ENCODE measurements at regions not wholly inside any gene's neighbourhood (a gene's known extent, or its start where the extent isn't known, plus 50 kb on each side); places are given as distances from the start of the nearest gene placed in this dataset.

DNA sequence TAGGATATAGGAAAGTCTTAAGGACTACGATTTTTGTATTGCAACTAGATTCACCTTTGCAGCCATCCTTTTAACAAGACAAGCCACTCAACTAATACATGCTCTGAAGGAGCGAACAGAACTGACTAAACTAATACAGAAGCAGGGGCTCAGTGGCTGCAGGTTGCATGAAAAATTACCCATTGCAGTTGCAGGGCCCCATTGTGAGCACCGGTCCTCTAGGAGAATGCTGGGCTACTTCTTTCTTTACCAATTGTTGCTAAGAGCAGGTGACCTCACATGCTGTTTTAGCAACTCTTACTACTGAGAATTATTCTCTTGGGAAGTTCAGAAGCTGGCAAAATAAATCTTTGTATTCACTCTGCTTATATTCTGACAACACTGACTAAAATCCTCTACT is 64.0 kb upstream of the ANKRD1 start:
- TF ChIP-seq, protein P1, sequence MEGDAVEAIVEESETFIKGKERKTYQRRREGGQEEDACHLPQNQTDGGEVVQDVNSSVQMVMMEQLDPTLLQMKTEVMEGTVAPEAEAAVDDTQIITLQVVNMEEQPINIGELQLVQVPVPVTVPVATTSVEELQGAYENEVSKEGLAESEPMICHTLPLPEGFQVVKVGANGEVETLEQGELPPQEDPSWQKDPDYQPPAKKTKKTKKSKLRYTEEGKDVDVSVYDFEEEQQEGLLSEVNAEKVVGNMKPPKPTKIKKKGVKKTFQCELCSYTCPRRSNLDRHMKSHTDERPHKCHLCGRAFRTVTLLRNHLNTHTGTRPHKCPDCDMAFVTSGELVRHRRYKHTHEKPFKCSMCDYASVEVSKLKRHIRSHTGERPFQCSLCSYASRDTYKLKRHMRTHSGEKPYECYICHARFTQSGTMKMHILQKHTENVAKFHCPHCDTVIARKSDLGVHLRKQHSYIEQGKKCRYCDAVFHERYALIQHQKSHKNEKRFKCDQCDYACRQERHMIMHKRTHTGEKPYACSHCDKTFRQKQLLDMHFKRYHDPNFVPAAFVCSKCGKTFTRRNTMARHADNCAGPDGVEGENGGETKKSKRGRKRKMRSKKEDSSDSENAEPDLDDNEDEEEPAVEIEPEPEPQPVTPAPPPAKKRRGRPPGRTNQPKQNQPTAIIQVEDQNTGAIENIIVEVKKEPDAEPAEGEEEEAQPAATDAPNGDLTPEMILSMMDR (IDR thresholded peaks at IDR 0.05; ENCODE audit: borderline replicate concordance, control extremely low read depth, extremely low read depth, insufficient read depth, missing control alignments) = no peak
- in situ Hi-C loops (cut with MboI; ENCODE audit: low sequenced_read_pairs, unreplicated experiment) = no loop called here
- DNase-seq (ENCODE audit: low spot score) = no peak

DNA sequence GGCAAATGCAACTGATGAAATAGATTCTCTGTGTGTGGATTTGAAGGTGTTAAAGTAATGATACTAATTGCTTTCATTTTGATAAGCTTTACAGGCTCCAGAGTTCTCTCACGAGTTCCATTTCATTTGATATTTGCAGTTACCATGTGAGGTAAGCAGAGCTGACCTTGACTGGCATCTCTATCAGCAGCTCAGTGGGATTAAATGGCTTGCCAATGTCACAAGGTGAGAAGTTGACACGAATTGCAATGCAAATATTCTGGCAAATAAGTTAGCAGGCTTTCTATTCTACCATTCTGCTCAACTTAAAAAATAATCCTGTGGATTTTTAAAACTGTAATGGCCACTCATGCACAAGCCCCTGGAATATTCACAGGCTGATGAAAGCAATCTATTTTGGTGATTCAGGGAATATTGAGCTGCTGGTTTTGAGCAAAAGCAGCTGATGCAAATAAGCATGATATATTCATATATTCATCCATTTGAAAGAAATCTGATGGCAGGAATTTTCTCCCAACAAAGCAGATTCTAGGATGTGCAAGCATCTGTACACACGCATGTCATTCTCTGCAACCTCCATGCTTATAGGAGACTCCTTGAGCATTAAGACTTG is 64.5 kb upstream of the ANKRD1 start:
- DNase-seq (ENCODE audit: low spot score) = no peak
- in situ Hi-C loops (cut with MboI; ENCODE audit: low sequenced_read_pairs, unreplicated experiment) = no loop called here
- TF ChIP-seq, protein P1 (IDR thresholded peaks at IDR 0.05; ENCODE audit: borderline replicate concordance, control extremely low read depth, extremely low read depth, insufficient read depth, missing control alignments) = no peak

DNA sequence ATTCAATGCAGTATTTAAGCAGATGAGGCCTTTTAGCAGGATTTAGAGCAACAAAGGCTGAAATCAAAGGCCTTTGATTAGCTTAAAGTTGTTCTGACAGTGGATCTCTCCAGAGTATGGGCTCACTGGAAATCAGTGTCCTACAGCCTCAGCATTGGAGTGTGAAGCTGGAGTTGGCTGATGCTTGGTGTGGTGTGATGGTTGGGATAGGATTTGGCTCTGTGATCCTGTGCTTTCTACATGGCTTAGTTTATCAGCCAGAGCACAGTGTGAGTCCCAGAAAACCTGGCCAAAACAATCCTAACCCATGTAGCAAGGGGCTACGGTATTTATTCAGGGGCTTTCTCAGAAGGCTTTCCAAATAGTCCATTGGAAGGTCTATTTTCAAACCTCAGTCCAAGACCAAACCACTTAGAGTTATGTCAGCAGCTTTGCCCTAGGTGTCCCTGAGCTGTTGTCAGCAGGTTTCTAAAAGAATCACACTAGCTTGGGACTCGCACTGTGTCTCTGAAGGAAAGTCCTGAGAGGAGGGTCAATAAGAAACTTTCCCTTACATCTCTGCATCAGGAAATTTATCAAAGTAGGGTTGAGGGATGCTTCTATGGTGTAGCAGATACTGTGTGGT is 65.4 kb upstream of the ANKRD1 start:
- TF ChIP-seq, protein P1 (IDR thresholded peaks at IDR 0.05; ENCODE audit: borderline replicate concordance, control extremely low read depth, extremely low read depth, insufficient read depth, missing control alignments) = no peak
- DNase-seq (ENCODE audit: low spot score) = no peak
- in situ Hi-C loops (cut with MboI; ENCODE audit: low sequenced_read_pairs, unreplicated experiment) = no loop called here

DNA sequence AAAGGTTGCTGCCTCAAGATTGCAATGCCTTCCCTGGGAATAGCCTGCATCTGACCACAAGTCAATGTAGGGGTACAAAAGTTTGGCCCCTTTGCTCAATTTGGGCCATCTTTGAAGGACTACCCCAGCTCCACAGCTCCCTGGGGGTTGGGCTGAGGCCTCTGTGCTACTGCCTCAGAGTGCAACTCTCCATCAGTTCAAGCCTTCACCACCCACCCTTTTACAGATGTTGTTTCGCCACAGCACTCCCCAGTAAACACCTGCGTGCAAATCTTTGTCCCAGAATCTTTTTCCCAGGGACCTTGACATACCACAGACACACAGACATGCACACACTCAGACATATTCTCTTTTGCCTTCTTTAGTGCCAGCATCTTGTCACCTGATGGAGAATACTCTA is 66.0 kb upstream of the ANKRD1 start:
- in situ Hi-C loops (cut with MboI; ENCODE audit: low sequenced_read_pairs, unreplicated experiment) = no loop called here
- TF ChIP-seq, protein P1 (IDR thresholded peaks at IDR 0.05; ENCODE audit: borderline replicate concordance, control extremely low read depth, extremely low read depth, insufficient read depth, missing control alignments) = no peak
- DNase-seq (ENCODE audit: low spot score) = no peak

DNA sequence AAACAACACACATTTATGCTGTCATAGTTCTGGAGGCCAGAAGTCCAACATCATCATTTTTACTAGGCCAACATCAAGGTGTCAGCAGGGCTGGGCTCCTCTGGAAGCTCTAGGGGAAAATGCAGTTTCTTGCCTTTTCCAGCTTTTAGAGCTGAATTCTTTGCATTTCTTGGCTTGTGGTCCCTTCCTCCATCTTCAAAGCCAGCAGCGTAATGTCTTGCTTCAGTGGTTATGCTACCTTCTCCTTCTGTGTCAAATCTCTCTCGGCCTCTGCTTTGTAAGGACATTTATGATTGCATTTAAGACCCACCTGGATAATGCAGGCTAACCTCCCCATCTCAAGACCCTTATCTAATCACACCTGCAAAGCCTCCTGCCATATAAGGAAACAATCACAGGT is 66.5 kb upstream of the ANKRD1 start:
- no peak for DNase-seq (ENCODE audit: low spot score)
- TF ChIP-seq, protein P1 (IDR thresholded peaks at IDR 0.05; ENCODE audit: borderline replicate concordance, control extremely low read depth, extremely low read depth, insufficient read depth, missing control alignments) = no peak
- in situ Hi-C loops (cut with MboI; ENCODE audit: low sequenced_read_pairs, unreplicated experiment) = no loop called here

DNA sequence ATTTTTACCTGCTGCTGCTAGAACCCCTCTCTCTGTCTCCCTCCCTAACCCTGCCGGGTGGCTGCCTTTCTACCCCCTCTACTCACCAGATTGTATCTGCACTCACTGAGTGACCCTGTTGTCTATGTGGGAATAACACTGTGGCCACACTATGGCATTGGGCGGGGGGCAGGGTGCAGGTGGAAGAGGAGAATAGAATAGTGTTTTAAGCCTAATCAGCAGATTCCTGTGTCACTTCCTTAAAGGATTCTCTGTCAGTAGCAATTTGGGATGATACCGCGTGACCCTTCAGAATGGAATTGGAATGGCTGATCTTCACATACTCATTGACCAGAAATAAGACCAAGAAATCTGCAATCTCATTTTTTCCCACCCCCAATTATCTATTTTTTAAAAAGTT is 67.1 kb upstream of the ANKRD1 start:
- no peak for DNase-seq (ENCODE audit: low spot score)
- TF ChIP-seq, protein P1 (IDR thresholded peaks at IDR 0.05; ENCODE audit: borderline replicate concordance, control extremely low read depth, extremely low read depth, insufficient read depth, missing control alignments) = no peak
- in situ Hi-C loops (cut with MboI; ENCODE audit: low sequenced_read_pairs, unreplicated experiment) = no loop called here
